NCI-H2107 treated with DMSO at 0.1 percent for 48 hours (cell line): ENCODE measurements at regions not wholly inside any gene's neighbourhood (a gene's known extent, or its start where the extent isn't known, plus 50 kb on each side); places are given as distances from the start of the nearest gene placed in this dataset.

Experiments used
- DNase-seq: peaks from one replicate; lab custom pipeline; 2025; ENCODE audit not compliant: unreplicated experiment; lab: John Stamatoyannopoulos, UW

GRCh38 chr1:38300616-38301015 lies 254.0 kb upstream of the POU3F1 start:
- no peak for DNase-seq

GRCh38 chr1:38297842-38298241 lies 251.2 kb upstream of the POU3F1 start:
- DNase-seq, result no peak

GRCh38 chr1:38297246-38297645 lies 250.7 kb upstream of the POU3F1 start:
- no peak for DNase-seq

DNA sequence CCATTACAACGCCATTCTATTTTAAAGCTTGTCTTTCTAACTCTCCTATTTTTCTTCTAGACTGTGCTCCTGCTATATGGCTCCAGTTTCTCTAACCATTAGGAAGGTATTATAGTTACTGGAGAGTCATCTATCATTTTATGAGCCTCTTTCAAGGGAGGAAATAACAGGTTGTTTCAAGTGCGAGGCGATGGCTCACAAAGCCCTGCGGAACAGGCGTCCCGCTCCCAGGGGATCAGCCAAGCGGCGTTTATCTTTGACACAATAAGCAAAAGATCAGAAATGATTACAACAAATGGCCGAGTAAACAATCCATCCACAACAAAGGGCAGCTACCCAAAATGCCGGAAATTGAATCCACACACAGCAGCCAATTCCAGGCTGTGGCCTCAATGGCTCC lies 249.5 kb upstream of the POU3F1 start:
- DNase-seq, result peak; percentile 57

DNA sequence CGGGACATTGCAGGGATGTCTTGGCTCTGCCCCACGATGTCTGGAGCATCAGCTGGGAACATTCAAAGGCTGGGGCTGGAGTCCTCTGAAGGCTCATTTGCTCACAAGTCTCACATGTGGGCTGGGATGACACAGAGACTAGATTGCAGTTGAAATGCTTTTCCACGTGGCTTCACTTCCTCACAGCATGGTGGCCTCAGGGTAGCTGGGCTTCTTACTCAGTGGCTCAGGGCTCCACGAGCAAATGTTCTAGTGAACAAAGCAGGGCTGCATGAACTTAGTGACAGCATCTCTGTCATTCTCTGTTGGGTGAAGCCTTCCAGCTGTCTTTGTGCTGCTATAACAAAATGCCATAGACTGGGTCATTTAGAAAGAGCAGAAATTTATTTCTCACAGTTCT lies 247.0 kb upstream of the POU3F1 start:
- no peak for DNase-seq

DNA sequence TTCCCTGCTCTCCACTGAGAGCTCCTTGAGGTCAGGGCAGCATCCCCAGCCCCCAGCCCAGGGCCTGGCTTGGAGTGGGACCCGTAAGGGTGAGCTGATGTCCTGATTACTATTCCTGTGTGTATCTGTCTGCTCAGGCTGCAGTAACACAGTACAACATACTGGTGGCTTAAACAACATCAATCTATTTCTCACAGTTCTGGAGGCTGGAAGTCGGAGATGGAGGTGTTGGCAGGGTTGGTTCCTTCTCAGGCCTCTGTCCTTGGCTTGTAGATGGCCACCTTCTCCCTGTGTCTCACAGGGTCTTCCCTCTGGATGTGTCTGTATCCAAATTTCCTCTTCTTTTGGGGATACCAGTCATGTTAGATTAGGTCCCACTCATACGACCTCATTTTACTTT lies 246.4 kb upstream of the POU3F1 start:
- DNase-seq, result no peak

DNA sequence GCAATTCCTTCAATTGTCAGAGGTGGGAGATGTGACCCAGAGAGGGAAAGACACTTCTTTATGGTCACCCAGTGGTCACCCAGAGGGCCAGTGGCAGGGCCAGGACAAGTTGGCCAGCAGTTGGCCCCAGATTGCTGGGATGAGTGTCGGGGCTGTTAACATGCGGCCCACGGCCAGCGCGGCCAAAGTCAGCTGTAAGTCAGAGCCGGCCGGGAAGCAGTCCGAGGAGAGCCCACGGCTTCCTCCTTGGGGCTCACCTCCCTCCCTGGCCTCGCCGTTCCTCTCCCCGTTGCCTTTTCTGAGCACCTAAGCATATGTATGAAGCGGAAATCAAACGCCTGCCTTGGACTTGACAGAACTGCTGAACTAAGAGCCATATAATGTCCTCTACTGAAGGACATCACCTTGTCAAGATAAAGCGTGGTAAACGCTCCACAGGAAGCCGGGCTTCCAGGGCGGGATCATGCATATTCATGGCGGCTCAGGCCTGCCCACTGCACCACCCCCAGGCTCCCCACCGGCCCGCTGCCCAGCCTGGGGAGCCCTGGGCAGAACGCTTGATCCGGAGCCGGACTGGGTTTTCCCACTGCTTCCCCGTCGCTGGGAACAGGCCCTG lies 245.4 kb upstream of the POU3F1 start:
- DNase-seq, result no peak

GRCh38 chr1:38291336-38291735 lies 244.7 kb upstream of the POU3F1 start:
- DNase-seq, result no peak

DNA sequence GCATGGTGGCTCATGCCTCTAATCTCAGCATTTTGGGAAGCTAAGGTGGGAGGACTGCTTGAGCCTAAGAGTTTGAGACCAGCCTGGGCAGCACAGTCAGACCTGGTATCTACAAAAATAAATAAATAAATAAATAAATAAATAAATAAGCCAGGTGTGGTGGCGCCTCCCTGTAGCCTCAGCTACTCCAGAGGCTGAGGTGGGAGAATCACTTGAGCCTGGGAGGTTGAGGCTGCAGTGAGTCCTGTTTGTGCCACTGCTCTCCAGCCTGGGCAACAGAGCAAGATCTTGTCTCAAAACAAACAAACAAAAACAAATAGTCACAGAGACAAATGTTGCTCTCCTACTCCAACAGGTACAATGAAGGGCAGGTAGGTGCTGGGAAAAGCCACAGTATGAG lies 242.4 kb upstream of the POU3F1 start:
- DNase-seq, result no peak

DNA sequence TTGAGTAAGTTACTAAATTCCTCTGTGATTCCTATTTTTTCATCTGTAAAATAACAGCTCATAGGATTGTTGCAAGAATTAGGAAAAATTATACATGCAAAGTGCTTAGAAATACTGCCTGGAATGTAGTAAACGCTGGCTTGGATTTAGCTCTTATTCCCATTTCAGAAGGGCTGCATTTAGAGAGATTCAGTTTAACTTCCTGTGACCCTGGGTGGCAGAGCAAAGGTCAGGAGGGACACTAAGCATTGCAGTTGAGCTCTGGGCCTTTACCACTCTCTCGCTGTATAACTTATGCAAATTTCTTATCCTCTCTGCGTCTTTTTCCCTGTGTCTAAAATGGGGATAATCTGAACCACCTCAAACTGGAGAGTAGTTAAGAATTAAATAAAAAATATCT lies 241.0 kb upstream of the POU3F1 start:
- no peak for DNase-seq

- no peak for DNase-seq
Observed at GRCh38 chr1:38287036-38287435, 240.4 kb upstream of the POU3F1 start.

- no peak for DNase-seq
Observed at GRCh38 chr1:38285807-38286530, 239.4 kb upstream of the POU3F1 start.

DNA sequence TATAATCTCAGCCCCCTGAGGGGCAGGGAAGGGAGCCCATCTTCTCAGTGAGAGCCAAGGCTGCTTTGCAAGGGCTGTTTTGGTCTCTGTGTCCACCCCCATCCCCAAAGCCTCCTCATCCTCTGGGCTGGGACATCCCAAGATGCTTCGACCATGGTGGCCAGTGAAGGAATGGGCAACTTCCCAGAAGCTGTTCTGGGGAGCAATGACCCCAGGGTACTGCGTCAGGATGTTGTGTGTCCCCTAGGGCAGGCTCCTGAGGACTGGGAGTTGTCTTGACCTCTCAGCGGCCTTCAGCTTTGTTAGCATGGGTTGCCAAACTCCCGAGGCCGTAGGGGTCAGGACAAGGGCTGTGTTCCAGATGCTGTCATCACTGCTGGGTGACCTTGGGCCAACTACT lies 238.4 kb upstream of the POU3F1 start:
- no peak for DNase-seq

DNA sequence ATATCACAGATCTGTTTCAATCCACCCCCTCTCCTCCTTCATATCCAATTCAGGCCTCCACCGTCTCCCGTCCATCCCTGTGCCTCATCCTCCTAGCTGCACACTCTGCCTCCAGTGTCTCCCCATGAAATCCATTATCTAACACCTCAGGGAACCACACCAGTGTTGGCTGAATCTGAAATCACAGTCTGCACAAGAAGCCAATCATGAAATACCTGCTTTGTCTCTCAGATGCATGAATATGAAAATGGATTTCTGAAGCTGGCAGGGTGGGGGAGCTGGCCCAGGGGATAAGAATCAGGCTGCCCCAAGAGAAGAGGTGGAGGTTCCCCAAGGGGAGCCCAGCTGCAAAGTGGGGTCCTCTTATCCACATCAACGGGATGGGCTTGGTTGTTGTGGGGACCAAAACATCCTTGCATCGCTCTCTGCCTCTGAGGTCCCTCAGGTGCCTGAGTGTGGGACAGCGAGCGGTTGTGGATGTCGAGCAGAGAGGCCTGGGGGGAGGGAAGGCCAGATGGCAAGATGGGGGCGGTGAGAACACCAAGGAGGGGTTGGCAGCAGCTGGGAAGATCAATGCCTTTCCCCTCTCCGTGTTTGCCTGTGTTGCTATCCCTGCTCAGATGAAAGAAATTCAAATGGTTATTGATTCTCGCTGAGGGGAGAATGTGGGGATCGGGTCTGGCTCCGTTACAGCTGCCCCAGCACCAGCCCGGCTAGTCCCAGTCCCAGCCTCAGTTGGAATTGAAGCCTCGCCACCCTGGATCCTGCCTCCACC lies 237.3 kb upstream of the POU3F1 start:
- no peak for DNase-seq

DNA sequence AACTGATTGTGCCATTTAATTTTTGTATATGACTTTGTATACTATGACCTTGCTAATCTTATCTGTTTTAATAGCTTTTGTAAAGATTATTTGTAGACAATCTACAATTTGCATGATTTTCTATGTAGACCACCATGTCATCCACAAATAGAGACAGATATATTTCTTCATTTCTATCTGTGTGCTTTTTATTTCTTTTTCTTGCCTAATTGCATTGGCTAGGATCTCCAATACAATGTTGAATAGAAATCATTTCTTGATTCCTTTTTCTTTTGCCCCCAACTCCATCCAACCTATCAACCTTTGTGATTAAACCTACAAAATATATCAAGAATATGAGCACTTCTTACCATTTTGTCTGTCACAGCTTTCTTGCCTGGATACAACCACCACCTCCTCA lies 232.6 kb upstream of the POU3F1 start:
- no peak for DNase-seq

DNA sequence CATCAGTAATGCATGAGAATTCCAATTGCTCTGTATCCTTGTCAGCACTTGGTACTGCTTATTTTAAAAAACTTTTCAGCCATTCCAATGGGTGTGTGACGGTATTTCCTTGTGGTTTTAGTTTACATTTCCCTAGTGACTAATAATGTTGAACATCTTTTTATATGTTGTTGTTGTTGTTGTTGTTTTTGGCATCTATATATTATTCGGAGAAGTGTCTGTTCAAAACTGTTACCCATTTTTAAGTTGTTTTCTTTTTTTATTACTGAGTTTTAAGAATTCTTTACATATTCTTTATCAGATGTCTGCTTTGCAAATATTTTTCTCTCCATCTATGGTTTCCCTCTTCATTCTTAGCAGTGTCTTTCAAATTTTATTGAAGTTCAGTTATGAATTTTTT lies 231.1 kb upstream of the POU3F1 start:
- DNase-seq, result no peak

GRCh38 chr1:38275960-38276359 lies 229.4 kb upstream of the POU3F1 start:
- DNase-seq, result no peak

DNA sequence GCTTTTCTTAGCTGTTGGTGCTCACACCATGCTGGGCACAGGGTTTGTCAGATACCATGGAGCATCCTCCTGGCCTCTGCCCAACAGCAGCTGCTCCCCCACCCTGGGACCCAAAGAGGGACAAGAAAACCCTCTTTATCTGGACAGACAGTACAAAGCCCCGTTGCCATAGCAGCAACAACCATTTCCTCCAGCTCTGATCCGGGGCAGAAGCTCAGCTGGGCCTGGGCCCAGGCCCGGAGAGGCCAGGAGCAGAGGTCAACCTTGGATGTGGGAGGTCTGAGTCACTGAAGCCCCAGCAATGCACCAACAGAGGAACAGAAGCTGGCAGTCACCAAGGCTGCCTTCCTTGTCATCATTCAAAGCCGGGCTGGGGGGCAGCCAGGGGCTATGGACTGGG lies 228.4 kb upstream of the POU3F1 start:
- no peak for DNase-seq

DNA sequence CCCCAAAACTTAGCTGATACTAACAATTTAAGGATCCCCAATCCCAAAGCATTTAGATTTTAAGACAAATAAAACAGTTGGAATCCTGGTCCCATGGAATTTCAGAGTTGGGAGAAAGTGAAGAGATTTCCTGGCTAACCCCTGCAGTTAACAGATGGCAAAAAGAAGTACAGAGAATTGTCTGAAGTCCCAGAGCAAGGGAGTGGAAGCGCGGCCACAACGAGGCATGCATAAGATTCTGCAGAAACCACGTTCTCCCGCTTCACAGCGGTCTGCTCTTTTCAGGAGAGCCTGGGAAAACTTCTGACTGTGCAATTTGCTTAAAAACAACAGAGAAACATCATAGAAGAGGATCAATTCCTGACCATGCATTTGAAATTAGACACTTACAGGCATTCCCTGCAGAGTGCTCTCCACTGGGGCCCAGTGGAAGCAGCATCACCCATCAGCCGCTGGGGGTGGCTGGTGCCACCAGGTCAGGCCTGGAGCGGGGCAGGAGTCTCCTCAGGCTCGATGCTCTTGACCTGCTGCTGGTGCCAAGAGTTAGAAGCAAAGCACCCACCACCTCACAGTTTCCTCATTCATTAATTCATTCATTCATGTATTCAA lies 226.7 kb upstream of the POU3F1 start:
- no peak for DNase-seq

DNA sequence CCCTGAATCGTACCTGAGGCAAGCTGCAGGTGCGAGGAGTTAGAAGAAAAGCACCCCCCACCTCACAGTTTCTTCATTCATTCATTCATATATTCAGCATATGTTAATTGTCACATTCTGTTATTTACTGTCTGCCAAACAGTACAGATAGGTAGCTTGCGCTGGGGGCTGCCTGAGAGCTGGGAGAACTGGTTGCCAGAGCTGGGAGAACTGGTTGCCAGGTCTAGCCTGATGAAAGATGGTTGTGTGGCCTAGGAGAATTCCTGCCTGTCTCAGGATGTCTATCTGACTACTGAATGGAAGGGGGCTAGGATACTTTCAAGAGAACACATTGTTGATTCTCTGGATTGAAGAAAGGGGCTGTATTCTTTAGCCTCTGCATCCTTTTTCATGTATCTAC lies 225.9 kb upstream of the POU3F1 start:
- DNase-seq, result no peak

DNA sequence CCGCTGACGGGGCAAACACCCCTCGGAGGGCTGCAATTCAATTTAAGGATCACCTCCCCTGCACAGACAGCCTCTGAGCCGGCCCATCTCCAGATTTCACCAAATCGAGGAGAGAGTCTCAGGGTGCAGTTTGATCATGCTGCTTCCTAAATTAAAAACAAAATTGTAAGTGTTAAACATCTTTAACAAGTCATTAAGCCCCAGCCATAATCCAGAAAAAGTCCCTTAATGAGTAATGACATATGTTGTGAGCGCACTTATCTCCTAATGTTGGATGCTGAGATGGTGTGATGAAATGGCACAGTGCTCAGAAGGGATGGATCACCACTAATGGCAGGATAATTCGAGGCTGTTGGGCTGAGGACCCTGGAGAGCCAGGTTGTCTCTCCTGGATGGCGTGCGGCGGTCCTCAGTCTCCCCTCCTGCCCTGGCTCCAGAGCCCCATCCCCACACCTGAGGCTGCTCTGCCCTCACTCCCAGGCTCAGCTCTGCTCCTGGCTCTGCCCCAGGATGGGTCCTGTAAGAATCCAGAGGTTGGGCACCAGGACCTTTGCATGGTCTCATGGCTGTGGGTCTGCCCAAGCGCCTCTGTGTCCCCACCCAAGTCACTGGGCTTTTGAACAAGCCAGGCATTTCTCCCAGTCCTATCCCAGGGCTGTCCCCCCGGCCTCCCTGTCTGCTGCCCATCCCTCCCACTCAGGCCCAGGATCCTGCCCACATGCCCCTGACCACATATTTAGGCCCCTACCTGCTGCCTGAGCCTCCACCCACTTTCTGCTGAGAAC lies 224.4 kb upstream of the POU3F1 start:
- DNase-seq, result no peak
